Gastroesophageal sphincter (tissue), 4 donors: ENCODE measurements at regions not wholly inside any gene's neighbourhood (a gene's known extent, or its start where the extent isn't known, plus 50 kb on each side); places are given as distances from the start of the nearest gene placed in this dataset.
"Not testable (repeated sequence)": the region's sequence is repeated elsewhere in the genome, so short reads cannot be mapped to it uniquely, and the experiment has no call there.

ENCODE experiments used
- ATAC-seq: fragments of 150-250 bp; one replicate; pipeline ENCODE4 v1.9.1; 2016; ENCODE audit warnings: mild to moderate bottlenecking, moderate library complexity
- H3K27ac ChIP-seq, 4 donors: fragments of 200-600 bp; sonication (generic) in 3 of 4; 1 replicate in 3 of 4; 2 replicates in 1 of 4; pipeline ENCODE4 v1.5.1; 2016 to 2019
- H3K27me3 ChIP-seq: fragments of 200-600 bp; sonication (generic); one replicate; pipeline ENCODE4 v1.5.1; 2019
- H3K36me3 ChIP-seq, 2 donors: fragments of 200-600 bp; sonication (generic); one replicate each; pipeline ENCODE4 v1.5.1; 2019; ENCODE audit warnings: control low read depth in 1 of 2
- H3K4me1 ChIP-seq, 3 donors: fragments of 200-600 bp; sonication (generic); 1 replicate in 2 of 3; 2 replicates in 1 of 3; pipeline ENCODE4 v1.5.1; 2016 to 2019; ENCODE audit warnings: control low read depth in 2 of 3
- H3K4me3 ChIP-seq, 2 donors: fragments of 200-600 bp; sonication (generic); one replicate each; pipeline ENCODE4 v1.5.1; 2019; ENCODE audit warnings: mild to moderate bottlenecking in 1 of 2, moderate library complexity in 1 of 2
- H3K9me3 ChIP-seq, 3 donors: fragments of 200-600 bp; sonication (generic); one replicate each; pipeline ENCODE4 v1.5.1; 2017 to 2019; ENCODE audit warnings: control low read depth in 2 of 3
- CTCF ChIP-seq, 4 experiments: fragments of 200-600 bp in 2 of 4; fragments of 450-650 bp in 2 of 4; sonication (generic) in 1 of 4; IDR thresholded peaks; one replicate each; pipeline ENCODE4 v1.5.1; 2017 to 2019; ENCODE audit warnings: antibody characterized with exemption in 4 of 4, mild to moderate bottlenecking in 2 of 4, moderate library complexity in 2 of 4
- EP300 ChIP-seq: sonication (generic); formaldehyde crosslinking; IDR thresholded peaks from one replicate; pipeline ENCODE4 v1.6.1; 2017; ENCODE audit warnings: antibody characterized with exemption, mild to moderate bottlenecking
- POLR2A ChIP-seq, 2 donors: fragments of 450-650 bp; IDR thresholded peaks; one replicate each; pipeline ENCODE4 v1.6.1; 2017; ENCODE audit warnings: antibody characterized with exemption in 2 of 2, mild to moderate bottlenecking in 2 of 2, moderate library complexity in 1 of 2
- POLR2AphosphoS5 ChIP-seq: sonication (generic); formaldehyde crosslinking; IDR thresholded peaks from one replicate; pipeline ENCODE4 v1.6.1; 2017; ENCODE audit warnings: antibody characterized with exemption
- WGBS, 2 donors: methylation state at CpG; one replicate each; pipeline ENCODE4 v1.1.5; 2018; ENCODE audit warnings: low coverage in 1 of 2; 5-methylcytosine and 5-hydroxymethylcytosine counted together

DNA sequence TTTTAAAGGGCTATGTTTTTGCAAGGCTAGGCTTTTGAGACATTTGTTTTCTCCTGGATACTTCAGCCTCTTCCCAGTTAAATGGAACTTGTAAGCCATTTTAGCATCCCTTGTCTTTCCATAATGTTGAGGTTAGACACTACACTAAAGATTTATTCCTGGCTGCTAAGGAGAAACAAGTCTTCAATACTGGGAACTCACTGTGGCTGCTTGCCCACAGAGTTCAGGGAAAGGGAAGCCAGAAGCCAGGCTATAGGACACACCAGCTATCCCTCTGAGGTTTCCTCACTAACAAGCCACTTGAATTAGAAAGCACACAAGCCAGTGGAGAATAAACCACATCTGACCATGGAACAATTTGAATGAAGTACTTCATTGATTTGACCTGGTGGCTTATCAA, 421.7 kb upstream of the CHRM2 start:
- TF ChIP-seq CTCF (IDR thresholded peaks at IDR 0.05) (no peak), POLR2AphosphoS5 (no peak), POLR2A (IDR thresholded peaks at IDR 0.05) (no peak), EP300 (no peak)
- Histone ChIP-seq H3K36me3 (no peaks in the 10 kb centered on the region), H3K27ac (no peak overlapping the region), H3K4me3 (no peak overlapping the region), H3K4me1 (no peaks in the 10 kb centered on the region), H3K27me3 (no peaks in the 10 kb centered on the region), H3K9me3 (no peaks in the 10 kb centered on the region)
- no peak for ATAC-seq

- Histone ChIP-seq H3K36me3 (no peaks in the 10 kb centered on the region), H3K4me3 (no peak overlapping the region), H3K4me1 (no peaks in the 10 kb centered on the region), H3K27me3 (no peaks in the 10 kb centered on the region), H3K27ac (no peak overlapping the region), H3K9me3 (no peaks in the 10 kb centered on the region)
- WGBS, 2 donors, result 87 to 89% methylated on average over 3 of the region's 3 CpGs
- no peak for ATAC-seq
- TF ChIP-seq CTCF (IDR thresholded peaks at IDR 0.05), result no peak
Measured at GRCh38 chr7:136441835-136442234, 426.6 kb upstream of the CHRM2 start.

DNA sequence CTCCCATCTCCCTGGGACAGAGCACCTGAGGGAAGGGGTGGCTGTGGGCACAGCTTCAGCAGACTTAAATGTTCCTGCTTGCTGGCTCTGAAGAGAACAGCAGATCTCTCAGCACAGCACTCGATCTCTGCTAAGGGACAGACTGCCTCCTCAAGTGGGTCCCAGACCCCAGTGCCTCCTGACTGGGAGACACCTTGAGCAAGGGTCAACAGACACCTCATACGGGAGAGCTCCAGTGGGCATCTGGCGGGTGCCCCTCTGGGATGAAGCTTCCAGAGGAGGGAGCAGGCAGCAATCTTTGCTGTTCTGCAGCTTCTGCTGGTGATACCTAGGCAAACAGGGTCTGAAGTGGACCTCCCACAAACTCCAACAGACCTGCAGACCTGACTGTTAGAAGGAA, 436.7 kb upstream of the CHRM2 start:
- WGBS, 2 donors, result no CpG with 5 or more reads among the region's 3 CpGs
- H3K9me3 ChIP-seq, H3K4me1 ChIP-seq, H3K27ac ChIP-seq, H3K36me3 ChIP-seq, H3K4me3 ChIP-seq, ATAC-seq, H3K27me3 ChIP-seq: not testable (repeated sequence)

GRCh38 chr7:136424058-136424457, 444.4 kb upstream of the CHRM2 start:
- Histone ChIP-seq H3K27ac (no peak overlapping the region), H3K27me3 (no peaks in the 10 kb centered on the region), H3K9me3 (peaks cover 0 to 2% (median 0%) of the 10 kb centered on the region in 3 donors), H3K4me3 (no peak overlapping the region), H3K36me3 (no peaks in the 10 kb centered on the region), H3K4me1 (no peaks in the 10 kb centered on the region)
- TF ChIP-seq EP300, result no peak
- TF ChIP-seq POLR2AphosphoS5, result no peak
- ATAC-seq, result no peak

DNA sequence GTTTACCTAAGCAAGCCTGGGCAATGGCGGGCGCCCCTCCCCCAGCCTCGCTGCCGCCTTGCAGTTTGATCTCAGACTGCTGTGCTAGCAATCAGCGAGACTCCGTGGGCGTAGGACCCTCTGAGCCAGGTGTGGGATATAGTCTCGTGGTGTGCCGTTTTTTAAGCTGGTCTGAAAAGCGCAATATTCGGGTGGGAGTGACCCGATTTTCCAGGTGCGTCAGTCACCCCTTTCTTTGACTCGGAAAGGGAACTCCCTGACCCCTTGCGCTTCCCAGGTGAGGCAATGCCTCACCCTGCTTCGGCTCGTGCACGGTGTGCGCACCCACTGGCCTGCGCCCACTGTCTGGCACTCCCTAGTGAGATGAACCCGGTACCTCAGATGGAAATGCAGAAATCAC, 442.6 kb upstream of the MTPN start:
- H3K36me3 ChIP-seq, result not testable (repeated sequence)

GRCh38 chr7:136412952-136413351, 435.8 kb upstream of the MTPN start:
- Histone ChIP-seq H3K27ac (no peak overlapping the region), H3K4me1 (no peaks in the 10 kb centered on the region), H3K9me3 (no peaks in the 10 kb centered on the region), H3K36me3 (no peaks in the 10 kb centered on the region), H3K4me3 (no peak overlapping the region), H3K27me3 (no peaks in the 10 kb centered on the region)
- no peak for ATAC-seq
- WGBS, 2 donors, result no CpG with 5 or more reads among the region's 3 CpGs
- TF ChIP-seq POLR2AphosphoS5, result no peak
- no peak for TF ChIP-seq CTCF (IDR thresholded peaks at IDR 0.05)
- TF ChIP-seq EP300, result no peak
- no peak for TF ChIP-seq POLR2A (IDR thresholded peaks at IDR 0.05)

More for the DNA sequence above, 442.6 kb upstream of the MTPN start:
- not testable (repeated sequence) for ATAC-seq, H3K9me3 ChIP-seq, H3K4me1 ChIP-seq, H3K4me3 ChIP-seq, H3K27ac ChIP-seq, H3K27me3 ChIP-seq
- WGBS, 2 donors, result 87% methylated on average over 3 of the region's 21 CpGs; no CpG with 5 or more reads in 1 of the 2 donors
